K562 (cell line): ENCODE measurements at regions not wholly inside any gene's neighbourhood (a gene's known extent, or its start where the extent isn't known, plus 50 kb on each side); places are given as distances from the start of the nearest gene placed in this dataset.

Experiments
- ELF1 ChIP-seq: fragments of 200-800 bp; sonication (Bioruptor generic); IDR thresholded peaks from 2 replicates; pipeline ENCODE4 v1.6.1; 2016; ENCODE audit warnings: missing genetic modification characterization, missing compliant biosample characterization
- EZH2 ChIP-seq: IDR thresholded peaks from 2 replicates; pipeline ENCODE4 v1.6.1; 2012; ENCODE audit warnings: low read depth, mild to moderate bottlenecking, inconsistent platforms, low read length, borderline replicate concordance
- FOXK1 ChIP-seq: sonication (generic); formaldehyde crosslinking; IDR thresholded peaks from 2 replicates; pipeline ENCODE4 v1.8.0; 2022; ENCODE audit warnings: missing genetic modification reagents, mild to moderate bottlenecking, borderline replicate concordance
- MBD2 ChIP-seq: sonication (generic); IDR thresholded peaks from 2 replicates; pipeline ENCODE4 v1.6.1; 2016; ENCODE audit warnings: low read depth, borderline replicate concordance
- PHB2 ChIP-seq: fragments of 450-650 bp; IDR thresholded peaks from 2 replicates; pipeline ENCODE4 v1.6.1; 2017; ENCODE audit warnings: low read depth
- PPARD ChIP-seq: fragments of 250-450 bp; sonication (Bioruptor Pico); IDR thresholded peaks from 2 replicates; pipeline ENCODE4 v1.8.0; 2022; ENCODE audit warnings: inconsistent platforms, mild to moderate bottlenecking, moderate library complexity
- PYGO2 ChIP-seq: fragments of 450-650 bp; IDR thresholded peaks from 2 replicates; pipeline ENCODE4 v1.6.1; 2016; ENCODE audit warnings: mild to moderate bottlenecking, missing genetic modification characterization, moderate library complexity, missing compliant biosample characterization
- RBM17 ChIP-seq: fragments of 200-400 bp; formaldehyde crosslinking; IDR thresholded peaks from 2 replicates; pipeline ENCODE4 v1.6.1; 2017; ENCODE audit warnings: low read depth, mild to moderate bottlenecking, low read length, borderline replicate concordance
- SAP30 ChIP-seq: fragments of 200-600 bp; sonication (generic); IDR thresholded peaks from 2 replicates; pipeline ENCODE4 v1.6.1; 2012; ENCODE audit warnings: borderline replicate concordance, low read depth, mild to moderate bottlenecking, moderate library complexity, low read length, control low read depth, inconsistent platforms; ENCODE audit not compliant: insufficient read depth, poor library complexity, severe bottlenecking
- SMARCA4 ChIP-seq: fragments of 450-650 bp; IDR thresholded peaks from 2 replicates; pipeline ENCODE4 v1.6.1; 2016
- SMARCE1 ChIP-seq: fragments of 450-650 bp; IDR thresholded peaks from 2 replicates; pipeline ENCODE4 v1.7.1; 2016; ENCODE audit warnings: mild to moderate bottlenecking
- SPI1 ChIP-seq: IDR thresholded peaks from 2 replicates; pipeline ENCODE4 v1.6.1; 2011; ENCODE audit warnings: low read depth, low read length, control low read depth, borderline replicate concordance
- SREBF2 ChIP-seq: sonication (generic); formaldehyde crosslinking; IDR thresholded peaks from 2 replicates; pipeline ENCODE4 v1.4.0; 2020; ENCODE audit warnings: mild to moderate bottlenecking, missing genetic modification reagents
- SRSF9 ChIP-seq: fragments of 200-400 bp; formaldehyde crosslinking; IDR thresholded peaks from 2 replicates; pipeline ENCODE4 v1.6.1; 2017; ENCODE audit warnings: low read depth, low read length, borderline replicate concordance
- STAT5A ChIP-seq: IDR thresholded peaks from 2 replicates; pipeline ENCODE4 v1.6.1; 2012; ENCODE audit warnings: low read length, inconsistent platforms, borderline replicate concordance
- ZEB2 ChIP-seq: fragments of 450-650 bp; IDR thresholded peaks from 2 replicates; pipeline ENCODE4 v1.6.1; 2016
- TF ChIP-seq, protein P1 (sequence below): sonication (generic); formaldehyde crosslinking; IDR thresholded peaks from 2 replicates; pipeline ENCODE4 v1.8.0; 2022; ENCODE audit warnings: missing genetic modification reagents, mild to moderate bottlenecking, moderate library complexity, borderline replicate concordance
- TF ChIP-seq, protein P2 (sequence below), 2 experiments: fragments of 450-650 bp in 1 of 2; sonication (generic) in 1 of 2; formaldehyde crosslinking in 1 of 2; IDR thresholded peaks in 1 of 2; conservative IDR thresholded peaks in 1 of 2; 2 replicates each; pipeline versions ENCODE4 v1.6.1 to v1.8.1; 2016 to 2023; ENCODE audit warnings: mild to moderate bottlenecking in 2 of 2, moderate library complexity in 2 of 2, inconsistent platforms in 1 of 2, missing genetic modification reagents in 1 of 2
- TF ChIP-seq, protein P3 (sequence below), 3 experiments: fragments of 200-800 bp in 1 of 3; sonication (Bioruptor generic) in 1 of 3; sonication (generic) in 1 of 3; formaldehyde crosslinking in 1 of 3; IDR thresholded peaks; 2 replicates each; pipeline versions ENCODE4 v1.6.1 to v1.8.0; 2016 to 2022; ENCODE audit warnings: mild to moderate bottlenecking in 2 of 3, missing compliant biosample characterization in 2 of 3, missing genetic modification characterization in 2 of 3, missing genetic modification reagents in 1 of 3
- TF ChIP-seq, protein P4 (sequence below): sonication (generic); formaldehyde crosslinking; IDR thresholded peaks from 2 replicates; pipeline ENCODE4 v1.8.1; 2022; ENCODE audit warnings: missing genetic modification reagents
- TF ChIP-seq, protein P5 (sequence below): sonication (generic); formaldehyde crosslinking; IDR thresholded peaks from 2 replicates; pipeline ENCODE4 v1.9.0; 2022; ENCODE audit warnings: mild to moderate bottlenecking, missing genetic modification reagents

DNA sequence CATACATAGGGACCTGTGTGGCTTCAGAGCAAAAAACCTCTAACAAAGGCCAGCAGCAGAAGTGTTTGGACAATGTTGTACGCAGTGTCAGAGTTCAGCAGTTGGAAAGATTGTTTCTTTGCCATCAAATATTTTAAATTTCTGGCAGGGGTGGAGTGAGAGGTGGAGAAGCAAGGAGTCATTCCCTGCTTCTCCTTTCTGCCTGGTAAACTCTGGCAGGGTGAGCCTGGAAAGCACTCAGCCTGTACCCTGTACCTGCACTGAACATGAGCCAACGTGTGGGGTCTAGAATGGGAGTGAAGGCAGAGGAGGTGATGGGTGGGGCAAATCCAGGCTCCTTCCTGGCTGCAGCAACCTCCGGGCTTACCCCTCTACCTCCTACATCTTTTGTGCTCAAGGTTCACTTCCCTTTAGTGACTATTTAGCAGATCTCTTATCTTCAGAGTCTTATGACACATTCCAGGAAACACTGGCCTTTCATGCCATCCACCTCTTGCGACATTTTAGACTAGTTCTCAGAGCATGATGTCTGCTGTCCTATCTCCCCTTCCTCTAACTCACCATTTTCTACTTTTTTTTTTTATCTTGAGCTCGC lies 445.0 kb upstream of the PIK3R1 start (continued):
- TF ChIP-seq, protein P1, sequence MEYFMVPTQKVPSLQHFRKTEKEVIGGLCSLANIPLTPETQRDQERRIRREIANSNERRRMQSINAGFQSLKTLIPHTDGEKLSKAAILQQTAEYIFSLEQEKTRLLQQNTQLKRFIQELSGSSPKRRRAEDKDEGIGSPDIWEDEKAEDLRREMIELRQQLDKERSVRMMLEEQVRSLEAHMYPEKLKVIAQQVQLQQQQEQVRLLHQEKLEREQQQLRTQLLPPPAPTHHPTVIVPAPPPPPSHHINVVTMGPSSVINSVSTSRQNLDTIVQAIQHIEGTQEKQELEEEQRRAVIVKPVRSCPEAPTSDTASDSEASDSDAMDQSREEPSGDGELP (CRISPR knock-in tag), result no peak
- TF ChIP-seq SREBF2 (CRISPR knock-in tag), result no peak
- TF ChIP-seq PHB2, result no peak
- no peak for TF ChIP-seq EZH2
- TF ChIP-seq, protein P2, sequence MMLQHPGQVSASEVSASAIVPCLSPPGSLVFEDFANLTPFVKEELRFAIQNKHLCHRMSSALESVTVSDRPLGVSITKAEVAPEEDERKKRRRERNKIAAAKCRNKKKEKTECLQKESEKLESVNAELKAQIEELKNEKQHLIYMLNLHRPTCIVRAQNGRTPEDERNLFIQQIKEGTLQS (IDR thresholded peaks at IDR 0.05), result peak; percentile 23; the same call in 1 of the 2 replicates
- TF ChIP-seq, protein P2 (CRISPR knock-in tag; conservative IDR thresholded peaks at IDR 0.05), result no peak
- TF ChIP-seq SMARCA4, result 0 out of 2 replicates have a peak, but pooled peaks have one; percentile 44
- TF ChIP-seq, protein P3, sequence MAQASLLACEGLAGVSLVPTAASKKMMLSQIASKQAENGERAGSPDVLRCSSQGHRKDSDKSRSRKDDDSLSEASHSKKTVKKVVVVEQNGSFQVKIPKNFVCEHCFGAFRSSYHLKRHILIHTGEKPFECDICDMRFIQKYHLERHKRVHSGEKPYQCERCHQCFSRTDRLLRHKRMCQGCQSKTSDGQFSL (CRISPR knock-in tag; IDR thresholded peaks at IDR 0.05), result no peak
- TF ChIP-seq, protein P3 (tag; IDR thresholded peaks at IDR 0.05), result no peak
- TF ChIP-seq, protein P4, sequence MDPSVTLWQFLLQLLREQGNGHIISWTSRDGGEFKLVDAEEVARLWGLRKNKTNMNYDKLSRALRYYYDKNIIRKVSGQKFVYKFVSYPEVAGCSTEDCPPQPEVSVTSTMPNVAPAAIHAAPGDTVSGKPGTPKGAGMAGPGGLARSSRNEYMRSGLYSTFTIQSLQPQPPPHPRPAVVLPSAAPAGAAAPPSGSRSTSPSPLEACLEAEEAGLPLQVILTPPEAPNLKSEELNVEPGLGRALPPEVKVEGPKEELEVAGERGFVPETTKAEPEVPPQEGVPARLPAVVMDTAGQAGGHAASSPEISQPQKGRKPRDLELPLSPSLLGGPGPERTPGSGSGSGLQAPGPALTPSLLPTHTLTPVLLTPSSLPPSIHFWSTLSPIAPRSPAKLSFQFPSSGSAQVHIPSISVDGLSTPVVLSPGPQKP, result no peak
- TF ChIP-seq STAT5A, result no peak
- TF ChIP-seq SMARCE1, result 0 out of 2 replicates have a peak, but pooled peaks have one; percentile 38
- no peak for TF ChIP-seq FOXK1 (CRISPR knock-in tag)
- no peak for TF ChIP-seq RBM17
- peak; percentile 50 for TF ChIP-seq ELF1 (tag)
- no peak for TF ChIP-seq SAP30
- no peak for TF ChIP-seq PPARD (CRISPR knock-in tag)
- TF ChIP-seq ZEB2, result peak; percentile 37; the same call in 1 of the 2 replicates
- peak; percentile 64; the same call in 1 of the 2 replicates for TF ChIP-seq SPI1
- TF ChIP-seq, protein P5, sequence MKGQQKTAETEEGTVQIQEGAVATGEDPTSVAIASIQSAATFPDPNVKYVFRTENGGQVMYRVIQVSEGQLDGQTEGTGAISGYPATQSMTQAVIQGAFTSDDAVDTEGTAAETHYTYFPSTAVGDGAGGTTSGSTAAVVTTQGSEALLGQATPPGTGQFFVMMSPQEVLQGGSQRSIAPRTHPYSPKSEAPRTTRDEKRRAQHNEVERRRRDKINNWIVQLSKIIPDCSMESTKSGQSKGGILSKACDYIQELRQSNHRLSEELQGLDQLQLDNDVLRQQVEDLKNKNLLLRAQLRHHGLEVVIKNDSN (CRISPR knock-in tag), result no peak
- TF ChIP-seq PYGO2 (tag), result no peak
- TF ChIP-seq MBD2, result no peak
- no peak for TF ChIP-seq SRSF9
